Muscle layer of colon (tissue), 2 donors: ENCODE measurements at regions not wholly inside any gene's neighbourhood (a gene's known extent, or its start where the extent isn't known, plus 50 kb on each side); places are given as distances from the start of the nearest gene placed in this dataset.

Source experiments
- H3K27ac ChIP-seq: one replicate; pipeline ENCODE4 v1.7.0; 2013; ENCODE audit warnings: low read depth, mild to moderate bottlenecking, low read length, moderate library complexity
- H3K27me3 ChIP-seq, 2 donors: one replicate each; pipeline ENCODE4 v1.7.0; 2013; ENCODE audit warnings: low read length in 2 of 2, mild to moderate bottlenecking in 2 of 2; ENCODE audit not compliant: insufficient read depth in 2 of 2, control insufficient read depth in 1 of 2
- H3K36me3 ChIP-seq: one replicate; pipeline ENCODE4 v1.7.0; 2013; ENCODE audit warnings: mild to moderate bottlenecking, low read length; ENCODE audit not compliant: insufficient read depth
- H3K4me1 ChIP-seq: one replicate; pipeline ENCODE4 v1.7.0; 2013; ENCODE audit warnings: mild to moderate bottlenecking, low read length; ENCODE audit not compliant: insufficient read depth
- H3K4me3 ChIP-seq, 2 donors: one replicate each; pipeline ENCODE4 v1.7.0; 2013; ENCODE audit warnings: low read length in 2 of 2, low read depth in 1 of 2, mild to moderate bottlenecking in 1 of 2, moderate library complexity in 1 of 2
- H3K9ac ChIP-seq: one replicate; pipeline ENCODE4 v1.7.0; 2013; ENCODE audit warnings: low read length
- H3K9me3 ChIP-seq: one replicate; pipeline ENCODE4 v1.7.0; 2013; ENCODE audit warnings: mild to moderate bottlenecking, low read length
- donor health status: abdominal sarcoma.
- donor health status: Adenocarcinoma of cecum.

GRCh38 chr6:22436134-22436533 is 133.2 kb upstream of the HDGFL1 start:
- no peaks in the 10 kb centered on the region for H3K36me3 ChIP-seq
- H3K9ac ChIP-seq = no peak overlapping the region
- H3K9me3 ChIP-seq = no peaks in the 10 kb centered on the region
- no peak overlapping the region for H3K27ac ChIP-seq
- no peaks in the 10 kb centered on the region for H3K27me3 ChIP-seq
- H3K4me1 ChIP-seq = peaks cover 3% of the 10 kb centered on the region
- no peak overlapping the region for H3K4me3 ChIP-seq

DNA sequence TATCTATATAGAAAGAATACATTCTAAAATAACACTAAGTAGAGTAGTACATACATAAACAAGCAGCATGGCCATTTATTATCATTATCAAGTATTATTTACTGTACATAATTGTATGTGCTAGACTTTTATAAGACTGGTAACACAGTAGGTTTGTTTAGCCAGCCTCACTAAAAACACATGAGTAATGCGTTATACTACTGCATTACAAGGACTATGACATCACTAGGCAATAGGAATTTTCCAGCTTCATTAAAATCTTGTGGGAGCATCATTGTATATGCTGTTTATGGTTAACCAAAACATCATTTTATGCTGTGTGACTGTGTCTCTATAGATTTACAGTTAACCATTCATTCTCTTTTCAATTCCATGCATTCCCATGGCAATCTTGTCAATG is 131.7 kb upstream of the HDGFL1 start:
- no peak overlapping the region for H3K27ac ChIP-seq
- no peaks in the 10 kb centered on the region for H3K4me1 ChIP-seq
- no peak overlapping the region for H3K4me3 ChIP-seq
- no peaks in the 10 kb centered on the region for H3K27me3 ChIP-seq
- no peaks in the 10 kb centered on the region for H3K36me3 ChIP-seq
- H3K9me3 ChIP-seq = no peaks in the 10 kb centered on the region
- H3K9ac ChIP-seq = no peak overlapping the region

DNA sequence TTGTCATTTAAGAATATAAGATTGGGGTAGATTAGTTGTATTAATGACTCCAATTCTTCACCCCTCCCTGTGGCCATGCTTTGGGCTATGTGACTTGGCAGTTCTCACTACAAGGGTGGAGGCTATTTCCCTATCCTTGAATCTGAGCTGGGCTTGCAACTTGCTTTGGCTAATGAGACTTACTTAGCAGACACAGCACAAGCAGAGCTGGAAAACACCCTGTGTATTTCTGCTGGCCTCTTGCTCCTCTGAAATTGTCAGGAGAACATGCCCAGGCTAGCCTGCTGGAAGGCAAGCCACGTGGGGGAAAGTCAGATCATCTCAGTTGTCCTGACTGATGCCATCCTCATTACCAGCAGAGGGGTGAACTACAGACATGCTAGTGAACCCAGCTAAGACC is 126.5 kb upstream of the HDGFL1 start:
- Histone ChIP-seq H3K4me1 (no peaks in the 10 kb centered on the region), H3K27ac (peak overlapping the region; percentile 14), H3K4me3 (no peak overlapping the region), H3K36me3 (no peaks in the 10 kb centered on the region), H3K9me3 (no peaks in the 10 kb centered on the region), H3K27me3 (no peaks in the 10 kb centered on the region), H3K9ac (no peak overlapping the region)

DNA sequence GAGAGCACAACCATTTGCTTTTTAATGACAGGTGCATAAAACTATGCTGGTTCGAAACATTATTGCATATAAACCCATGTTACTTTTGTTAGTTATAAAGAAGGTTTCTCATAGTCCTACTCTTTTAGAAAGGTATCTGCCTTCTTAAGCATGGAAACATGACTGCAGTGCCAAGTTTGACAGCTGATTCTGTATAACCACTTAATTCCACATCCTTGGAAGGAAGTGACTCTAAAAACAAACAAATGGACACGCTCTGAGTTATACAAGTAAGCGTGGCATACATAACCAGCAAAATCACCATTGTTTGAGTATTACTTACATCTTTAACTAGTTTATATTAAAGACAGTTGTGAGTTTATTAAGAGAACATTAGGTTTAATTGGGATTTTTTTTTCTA is 125.0 kb upstream of the HDGFL1 start:
- Histone ChIP-seq H3K9ac (no peak overlapping the region), H3K36me3 (no peaks in the 10 kb centered on the region), H3K4me1 (no peaks in the 10 kb centered on the region), H3K9me3 (no peaks in the 10 kb centered on the region), H3K27ac (no peak overlapping the region), H3K27me3 (no peaks in the 10 kb centered on the region), H3K4me3 (no peak overlapping the region)

- no peaks in the 10 kb centered on the region for H3K4me1 ChIP-seq
- H3K9ac ChIP-seq = no peak overlapping the region
- H3K4me3 ChIP-seq = no peak overlapping the region
- H3K27ac ChIP-seq = no peak overlapping the region
- H3K9me3 ChIP-seq = no peaks in the 10 kb centered on the region
- H3K36me3 ChIP-seq = no peaks in the 10 kb centered on the region
- no peaks in the 10 kb centered on the region for H3K27me3 ChIP-seq
Observed at GRCh38 chr6:22445946-22446345, 123.4 kb upstream of the HDGFL1 start.

- Histone ChIP-seq H3K9me3 (no peaks in the 10 kb centered on the region), H3K27ac (no peak overlapping the region), H3K27me3 (no peaks in the 10 kb centered on the region), H3K4me1 (no peaks in the 10 kb centered on the region), H3K4me3 (no peak overlapping the region), H3K36me3 (no peaks in the 10 kb centered on the region), H3K9ac (no peak overlapping the region)
Observed at GRCh38 chr6:22447249-22448196, 121.8 kb upstream of the HDGFL1 start.

GRCh38 chr6:22448291-22448711 is 121.1 kb upstream of the HDGFL1 start:
- no peaks in the 10 kb centered on the region for H3K9me3 ChIP-seq
- no peak overlapping the region for H3K4me3 ChIP-seq
- no peaks in the 10 kb centered on the region for H3K27me3 ChIP-seq
- no peaks in the 10 kb centered on the region for H3K36me3 ChIP-seq
- H3K9ac ChIP-seq = no peak overlapping the region
- no peaks in the 10 kb centered on the region for H3K4me1 ChIP-seq
- no peak overlapping the region for H3K27ac ChIP-seq

- Histone ChIP-seq H3K27ac (no peak overlapping the region), H3K4me3 (no peak overlapping the region), H3K4me1 (no peaks in the 10 kb centered on the region), H3K9me3 (no peaks in the 10 kb centered on the region), H3K27me3 (no peaks in the 10 kb centered on the region), H3K36me3 (no peaks in the 10 kb centered on the region), H3K9ac (no peak overlapping the region)
Observed at GRCh38 chr6:22451962-22452361, 117.4 kb upstream of the HDGFL1 start.

DNA sequence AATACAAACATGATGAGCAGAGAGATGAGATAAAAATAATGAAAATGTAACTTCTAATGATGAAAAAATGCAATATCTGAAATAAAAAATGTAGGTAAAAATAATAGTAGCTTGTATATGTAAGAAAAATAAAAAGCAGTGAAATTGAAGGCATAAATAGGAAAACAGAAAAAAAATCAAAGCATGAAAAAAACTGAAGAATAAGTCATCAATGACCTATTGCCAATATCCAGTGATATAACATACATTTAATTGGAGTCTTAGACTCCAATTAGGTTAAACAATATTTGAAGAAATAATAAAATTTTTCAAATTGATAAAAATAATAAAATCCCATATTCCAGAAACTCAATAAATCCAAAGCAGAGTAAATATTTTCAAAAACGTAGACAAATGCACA is 114.0 kb upstream of the HDGFL1 start:
- Histone ChIP-seq H3K4me1 (no peaks in the 10 kb centered on the region), H3K9me3 (no peaks in the 10 kb centered on the region), H3K36me3 (no peaks in the 10 kb centered on the region), H3K4me3 (no peak overlapping the region), H3K9ac (no peak overlapping the region), H3K27ac (no peak overlapping the region), H3K27me3 (no peaks in the 10 kb centered on the region)

DNA sequence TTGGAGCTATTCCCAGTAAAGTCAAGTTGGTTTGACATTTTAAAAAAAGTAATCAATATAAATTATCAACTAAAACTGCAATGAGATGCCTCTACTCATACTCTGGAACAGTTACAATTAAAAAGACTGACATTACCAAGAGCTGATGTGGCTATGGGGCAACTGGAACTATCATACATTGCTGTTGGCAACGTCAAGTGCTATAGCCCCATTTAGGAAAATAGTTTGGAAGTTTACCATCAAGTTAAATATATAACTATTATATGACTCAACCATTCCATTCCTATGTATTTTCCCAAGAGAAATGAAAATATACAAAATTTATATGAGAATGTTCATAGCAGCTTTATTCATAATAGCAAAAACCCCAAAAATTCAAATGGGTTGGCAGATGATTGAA is 111.4 kb upstream of the HDGFL1 start:
- Histone ChIP-seq H3K4me1 (no peaks in the 10 kb centered on the region), H3K9ac (no peak overlapping the region), H3K27me3 (no peaks in the 10 kb centered on the region), H3K9me3 (no peaks in the 10 kb centered on the region), H3K4me3 (no peak overlapping the region), H3K36me3 (no peaks in the 10 kb centered on the region), H3K27ac (no peak overlapping the region)

DNA sequence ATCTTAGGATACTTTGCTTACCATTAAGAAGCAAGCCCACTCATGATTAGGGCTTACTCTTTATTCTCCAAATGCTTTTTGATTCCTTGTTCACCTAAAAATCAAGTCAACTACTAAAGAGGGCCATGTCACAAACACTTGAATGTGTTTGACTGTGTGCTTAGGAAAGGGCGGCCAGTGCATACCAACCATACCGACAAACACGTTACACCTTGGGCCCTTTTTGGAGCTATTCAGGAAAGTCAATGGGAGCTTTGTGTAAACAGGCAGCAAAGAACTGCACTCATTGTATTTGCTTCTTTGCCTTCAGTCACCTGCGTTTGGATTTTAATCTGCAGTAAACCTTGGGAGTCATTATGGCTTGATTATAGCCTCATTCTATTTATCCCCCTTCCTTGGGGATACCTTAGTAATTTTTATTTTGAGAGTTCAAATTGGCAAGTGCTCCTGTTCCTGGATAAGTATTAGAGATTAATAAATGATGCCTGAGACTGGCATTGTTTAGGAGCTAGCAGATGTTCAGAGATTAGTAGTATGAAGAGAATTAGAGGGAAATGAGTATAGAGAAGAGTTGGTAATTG is 102.6 kb upstream of the HDGFL1 start:
- no peak overlapping the region for H3K27ac ChIP-seq
- H3K4me1 ChIP-seq = peaks cover 11% of the 10 kb centered on the region
- no peak overlapping the region for H3K4me3 ChIP-seq
- no peak overlapping the region for H3K9ac ChIP-seq
- no peaks in the 10 kb centered on the region for H3K27me3 ChIP-seq
- H3K9me3 ChIP-seq = no peaks in the 10 kb centered on the region
- H3K36me3 ChIP-seq = no peaks in the 10 kb centered on the region

- H3K27ac ChIP-seq = no peak overlapping the region
- no peaks in the 10 kb centered on the region for H3K27me3 ChIP-seq
Observed at GRCh38 chr6:22467645-22468044, 101.7 kb upstream of the HDGFL1 start.

More at GRCh38 chr6:22467645-22468044, 101.7 kb upstream of the HDGFL1 start:
- Histone ChIP-seq H3K36me3 (no peaks in the 10 kb centered on the region), H3K4me1 (peaks cover 15% of the 10 kb centered on the region), H3K4me3 (no peak overlapping the region), H3K9ac (no peak overlapping the region), H3K9me3 (no peaks in the 10 kb centered on the region)
